ENCODE measurements at regions not wholly inside any gene's neighbourhood (a gene's known extent, or its start where the extent isn't known, plus 50 kb on each side); places are given as distances from the start of the nearest gene placed in this dataset.

DNA sequence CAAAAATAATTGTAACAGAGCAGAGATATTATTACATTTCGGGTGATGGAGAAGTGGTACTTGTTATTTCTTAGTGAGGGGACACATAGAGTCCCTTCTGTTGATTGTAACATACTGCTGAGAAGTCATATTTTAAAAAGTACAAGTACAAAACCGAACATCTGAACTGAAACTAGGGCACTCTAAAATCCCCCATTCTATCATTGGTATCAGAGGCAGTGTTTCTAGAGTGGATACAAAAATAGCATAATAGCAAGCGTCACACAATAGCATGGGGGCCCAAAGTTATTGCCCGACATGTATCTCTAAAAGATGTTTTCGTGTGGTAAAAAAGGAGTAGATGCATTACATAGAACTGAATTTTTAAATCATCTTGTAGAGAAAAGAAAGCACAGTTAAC lies 502.1 kb upstream of the SLC10A2 start:
- TF ChIP-seq CREB1 (CRISPR knock-in tag; IDR thresholded peaks at IDR 0.05; ENCODE audit: low read depth), result no peak
- no peak for TF ChIP-seq ZNF331 (CRISPR knock-in tag; IDR thresholded peaks at IDR 0.05; ENCODE audit: low read depth)

DNA sequence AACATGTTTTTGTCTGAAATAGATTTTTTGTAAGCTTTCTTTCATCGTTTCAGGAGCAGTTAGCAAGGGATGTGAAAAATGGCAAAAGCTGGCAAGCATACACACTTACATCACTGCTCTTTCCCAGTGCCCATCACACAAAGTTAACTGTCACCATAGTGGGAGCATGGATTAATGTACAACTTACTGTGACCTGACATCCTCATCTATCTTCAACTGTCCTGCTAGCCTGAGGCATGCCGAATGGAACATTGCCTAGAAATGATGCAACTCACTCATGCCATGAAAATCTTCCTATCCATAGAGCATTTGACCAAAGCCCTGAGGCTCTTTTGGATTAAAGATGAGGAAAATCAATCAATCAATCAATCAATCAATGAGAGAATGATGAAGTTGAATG lies 491.7 kb upstream of the SLC10A2 start:
- ATAC-seq, result no peak
- H3K4me1 Mint-ChIP-seq, result no peaks in the 10 kb centered on the region

More for the DNA sequence above, 502.1 kb upstream of the SLC10A2 start:
- Histone ChIP-seq H3K4me1 (ENCODE audit: insufficient read depth) (no peaks in the 10 kb centered on the region), H4K20me1 (replicated peaks; ENCODE audit: insufficient read depth) (no peaks in the 10 kb centered on the region), H3F3A (replicated peaks; ENCODE audit: low read depth) (no peaks in the 10 kb centered on the region), H3K4me2 (no peak overlapping the region), H3K9me2 (ENCODE audit: insufficient read depth) (no peaks in the 10 kb centered on the region), H3K27ac (ENCODE audit: low read depth) (no peak overlapping the region), H3K4me3 (no peak overlapping the region), H3K36me3 (ENCODE audit: insufficient read depth) (no peaks in the 10 kb centered on the region), H2AFZ (no peak overlapping the region), H3K27me3 (ENCODE audit: insufficient read depth) (no peaks in the 10 kb centered on the region), H3K79me2 (replicated peaks; ENCODE audit: insufficient read depth) (no peaks in the 10 kb centered on the region)
- Mint-ChIP-seq H3K4me1 (peaks cover 6% of the 10 kb centered on the region; the same call in 2 of the 3 replicates), H3K9me3 (peaks cover 21% of the 10 kb centered on the region), H3K4me3 (no peak overlapping the region), H3K27ac (no peak overlapping the region), H3K27me3 (ENCODE audit: insufficient read depth, low read depth, poor library complexity) (peaks cover 4% of the 10 kb centered on the region), H3K36me3 (ENCODE audit: low read depth) (peaks cover 14% of the 10 kb centered on the region)
- no peak for ATAC-seq
- no peak for DNase-seq (ENCODE audit: low spot score)

More for the DNA sequence above, 491.7 kb upstream of the SLC10A2 start:
- 0 out of 3 replicates have a peak, but pooled peaks cover 3% of the 10 kb centered on the region for H3K9me3 Mint-ChIP-seq
- TF ChIP-seq NANOG (IDR thresholded peaks at IDR 0.05; ENCODE audit: borderline replicate concordance), result no peak
- TF ChIP-seq EZH2phosphoT487 (IDR thresholded peaks at IDR 0.05; ENCODE audit: unreplicated experiment), result no peak
- no peak for TF ChIP-seq ZNF462 (CRISPR knock-in tag; IDR thresholded peaks at IDR 0.05)
- no peak for TF ChIP-seq POLR2AphosphoS5 (IDR thresholded peaks at IDR 0.05; ENCODE audit: low read depth)
- TF ChIP-seq CREB1 (CRISPR knock-in tag; IDR thresholded peaks at IDR 0.05; ENCODE audit: low read depth), result no peak
- TF ChIP-seq, protein P1, sequence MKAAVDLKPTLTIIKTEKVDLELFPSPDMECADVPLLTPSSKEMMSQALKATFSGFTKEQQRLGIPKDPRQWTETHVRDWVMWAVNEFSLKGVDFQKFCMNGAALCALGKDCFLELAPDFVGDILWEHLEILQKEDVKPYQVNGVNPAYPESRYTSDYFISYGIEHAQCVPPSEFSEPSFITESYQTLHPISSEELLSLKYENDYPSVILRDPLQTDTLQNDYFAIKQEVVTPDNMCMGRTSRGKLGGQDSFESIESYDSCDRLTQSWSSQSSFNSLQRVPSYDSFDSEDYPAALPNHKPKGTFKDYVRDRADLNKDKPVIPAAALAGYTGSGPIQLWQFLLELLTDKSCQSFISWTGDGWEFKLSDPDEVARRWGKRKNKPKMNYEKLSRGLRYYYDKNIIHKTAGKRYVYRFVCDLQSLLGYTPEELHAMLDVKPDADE (IDR thresholded peaks at IDR 0.05), result no peak
- no peak for TF ChIP-seq ZNF331 (CRISPR knock-in tag; IDR thresholded peaks at IDR 0.05; ENCODE audit: low read depth)
- Histone ChIP-seq H3K4me3 (no peak overlapping the region), H3K9me2 (ENCODE audit: insufficient read depth) (peaks cover 3% of the 10 kb centered on the region; the same call in 1 of the 2 replicates), H3K36me3 (ENCODE audit: insufficient read depth) (no peaks in the 10 kb centered on the region), H3K27ac (ENCODE audit: low read depth) (no peak overlapping the region), H4K20me1 (replicated peaks; ENCODE audit: insufficient read depth) (no peaks in the 10 kb centered on the region), H2AFZ (no peak overlapping the region), H3K4me1 (ENCODE audit: insufficient read depth) (no peaks in the 10 kb centered on the region), H3F3A (replicated peaks; ENCODE audit: low read depth) (no peaks in the 10 kb centered on the region), H3K4me2 (no peak overlapping the region), H3K79me2 (replicated peaks; ENCODE audit: insufficient read depth) (no peaks in the 10 kb centered on the region), H3K27me3 (ENCODE audit: insufficient read depth) (no peaks in the 10 kb centered on the region)
- DNase-seq (ENCODE audit: low spot score), result no peak
- no peaks in the 10 kb centered on the region for H3K36me3 Mint-ChIP-seq (ENCODE audit: low read depth)
- H3K4me3 Mint-ChIP-seq, result no peak overlapping the region
- H3K27ac Mint-ChIP-seq, result no peak overlapping the region
- peaks cover 1% of the 10 kb centered on the region for H3K27me3 Mint-ChIP-seq (ENCODE audit: insufficient read depth, low read depth, poor library complexity)

Data from GM23338 (cell line).